Left forelimb (tissue), 1 donor: ENCODE measurements at regions not wholly inside any gene's neighbourhood (a gene's known extent, or its start where the extent isn't known, plus 50 kb on each side); places are given as distances from the start of the nearest gene placed in this dataset.

ENCODE experiments used
- DNase-seq: peaks from one replicate; pipeline ENCODE4 v3.0.0-alpha.2; 2018; ENCODE audit warnings: low spot score

GRCh38 chr13:74084375-74084935 lies 49.7 kb downstream of the KLF12 start:
- no peak for DNase-seq

GRCh38 chr13:74082741-74083160 lies 51.5 kb downstream of the KLF12 start:
- DNase-seq: no peak

GRCh38 chr13:74080762-74081161 lies 53.4 kb downstream of the KLF12 start:
- no peak for DNase-seq

- DNase-seq: no peak
Measured at GRCh38 chr13:74077792-74078191, 56.4 kb downstream of the KLF12 start.

GRCh38 chr13:74077375-74077774 lies 56.8 kb downstream of the KLF12 start:
- no peak for DNase-seq

- DNase-seq: no peak
Measured at GRCh38 chr13:74074723-74075122, 59.5 kb downstream of the KLF12 start.

- DNase-seq: no peak
Measured at GRCh38 chr13:74073274-74073673, 60.9 kb downstream of the KLF12 start.

GRCh38 chr13:74070513-74070912 lies 63.7 kb downstream of the KLF12 start:
- no peak for DNase-seq

- DNase-seq: no peak
Measured at GRCh38 chr13:74070065-74070464, 64.1 kb downstream of the KLF12 start.

GRCh38 chr13:74068471-74068870 lies 65.7 kb downstream of the KLF12 start:
- no peak for DNase-seq

- no peak for DNase-seq
Measured at GRCh38 chr13:74067818-74068217, 66.4 kb downstream of the KLF12 start.

- DNase-seq: no peak
Measured at GRCh38 chr13:74066937-74067336, 67.3 kb downstream of the KLF12 start.

GRCh38 chr13:74064805-74065312 lies 69.3 kb downstream of the KLF12 start:
- no peak for DNase-seq

- DNase-seq: no peak
Measured at GRCh38 chr13:74063533-74064100, 70.6 kb downstream of the KLF12 start.

- no peak for DNase-seq
Measured at GRCh38 chr13:74062933-74063332, 71.3 kb downstream of the KLF12 start.

GRCh38 chr13:74061926-74062595 lies 72.1 kb downstream of the KLF12 start:
- no peak for DNase-seq

- no peak for DNase-seq
Measured at GRCh38 chr13:74056801-74057542, 77.2 kb downstream of the KLF12 start.

- DNase-seq: no peak
Measured at GRCh38 chr13:74052402-74052928, 81.7 kb downstream of the KLF12 start.

- no peak for DNase-seq
Measured at GRCh38 chr13:74048756-74049155, 85.4 kb downstream of the KLF12 start.

GRCh38 chr13:74047931-74048600 lies 86.1 kb downstream of the KLF12 start:
- no peak for DNase-seq

- DNase-seq: no peak
Measured at GRCh38 chr13:74046431-74046830, 87.8 kb downstream of the KLF12 start.

GRCh38 chr13:74045583-74045982 lies 88.6 kb downstream of the KLF12 start:
- DNase-seq: no peak
